Sigmoid colon (tissue), 4 donors: ENCODE measurements at regions not wholly inside any gene's neighbourhood (a gene's known extent, or its start where the extent isn't known, plus 50 kb on each side); places are given as distances from the start of the nearest gene placed in this dataset.

Source experiments
- CTCF ChIP-seq, 4 experiments: fragments of 450-650 bp in 3 of 4; fragments of 200-600 bp in 1 of 4; IDR thresholded peaks; one replicate each; pipeline ENCODE4 v1.5.1; 2016 to 2019; ENCODE audit warnings: antibody characterized with exemption in 4 of 4, mild to moderate bottlenecking in 3 of 4, moderate library complexity in 2 of 4
- POLR2A ChIP-seq, 2 donors: fragments of 450-650 bp; IDR thresholded peaks; one replicate each; pipeline ENCODE4 v1.6.1; 2016; ENCODE audit warnings: antibody characterized with exemption in 2 of 2, mild to moderate bottlenecking in 2 of 2, moderate library complexity in 2 of 2
- POLR2AphosphoS5 ChIP-seq, 4 donors: sonication (generic); formaldehyde crosslinking; IDR thresholded peaks; one replicate each; pipeline ENCODE4 v1.6.1; 2017; ENCODE audit warnings: antibody characterized with exemption in 4 of 4

DNA sequence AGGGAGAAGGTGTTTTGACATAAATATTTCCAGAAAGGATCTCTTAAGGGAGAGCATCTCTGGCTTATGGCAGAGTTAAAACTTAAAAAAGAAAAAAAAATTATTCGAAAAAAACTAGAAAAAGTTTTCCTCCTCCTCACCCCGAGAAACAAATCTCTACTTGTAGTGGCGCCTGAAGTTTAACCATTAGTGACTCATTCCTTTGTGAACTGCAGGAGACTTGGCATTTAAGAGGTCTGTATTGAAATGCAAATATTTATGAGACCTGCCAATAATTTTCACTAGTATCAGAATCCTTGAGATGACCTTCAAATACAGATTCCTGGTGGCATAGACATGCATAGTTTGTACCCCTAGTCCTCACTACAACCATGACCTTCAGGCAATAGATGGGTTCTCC is 64.9 kb upstream of the MED4 start:
- TF ChIP-seq POLR2AphosphoS5 (IDR thresholded peaks at IDR 0.05) (no peak), CTCF (IDR thresholded peaks at IDR 0.05) (no peak), POLR2A (IDR thresholded peaks at IDR 0.05) (no peak)
